ENCODE measurements at regions not wholly inside any gene's neighbourhood (a gene's known extent, or its start where the extent isn't known, plus 50 kb on each side); places are given as distances from the start of the nearest gene placed in this dataset.

- TF ChIP-seq CTCF (IDR thresholded peaks at IDR 0.05), result no peak
- TF ChIP-seq POLR2A (IDR thresholded peaks at IDR 0.05), result no peak
Observed at GRCh38 chr11:23674866-23675265, 814.6 kb upstream of the CCDC179 start.

All from esophagus squamous epithelium (tissue), 4 donors.